Body of pancreas (tissue), 4 donors: ENCODE measurements at regions not wholly inside any gene's neighbourhood (a gene's known extent, or its start where the extent isn't known, plus 50 kb on each side); places are given as distances from the start of the nearest gene placed in this dataset.
"Not testable (repeated sequence)": the region's sequence is repeated elsewhere in the genome, so short reads cannot be mapped to it uniquely, and the experiment has no call there.

Experiments used
- ATAC-seq: fragments of 150-250 bp; one replicate; pipeline ENCODE4 v1.9.1; 2016
- DNase-seq, 4 donors: peaks; one replicate each; pipeline ENCODE4 v3.0.0-alpha.2; 2019
- H3K27ac ChIP-seq, 4 donors: fragments of 200-600 bp; sonication (generic); 1 replicate in 3 of 4; 2 replicates in 1 of 4; pipeline versions ENCODE4 v1.5.1 to v1.6.1; 2016 to 2019; ENCODE audit warnings: mild to moderate bottlenecking in 1 of 4, mixed read lengths in 1 of 4, moderate library complexity in 1 of 4
- H3K27me3 ChIP-seq, 2 donors: fragments of 200-600 bp; sonication (generic); one replicate each; pipeline ENCODE4 v1.6.0; 2016; ENCODE audit warnings: mild to moderate bottlenecking in 1 of 2
- H3K36me3 ChIP-seq, 2 donors: fragments of 200-600 bp; sonication (generic); replicated peaks in 1 of 2; 2 replicates each; pipeline ENCODE4 v1.5.1; 2016; ENCODE audit warnings: low read depth in 2 of 2; ENCODE audit not compliant: insufficient read depth in 1 of 2
- H3K4me1 ChIP-seq: fragments of 200-600 bp; sonication (generic); one replicate; pipeline ENCODE4 v1.6.0; 2016
- H3K4me3 ChIP-seq, 2 donors: fragments of 200-600 bp; sonication (generic); 1 replicate in 1 of 2; 2 replicates in 1 of 2; pipeline ENCODE4 v1.5.1; 2016 to 2019
- H3K9me3 ChIP-seq, 3 donors: fragments of 200-600 bp; sonication (generic); 1 replicate in 2 of 3; 2 replicates in 1 of 3; pipeline ENCODE4 v1.5.1; 2016
- CTCF ChIP-seq, 7 experiments: fragments of 450-650 bp in 4 of 7; fragments of 200-600 bp in 3 of 7; sonication (generic) in 3 of 7; IDR thresholded peaks; one replicate each; pipeline ENCODE4 v1.5.1; 2016 to 2019; ENCODE audit warnings: antibody characterized with exemption in 7 of 7
- POLR2A ChIP-seq, 3 donors: fragments of 450-650 bp; IDR thresholded peaks; one replicate each; pipeline ENCODE4 v1.6.1; 2016; ENCODE audit warnings: antibody characterized with exemption in 3 of 3, mild to moderate bottlenecking in 2 of 3
- WGBS, 2 donors: methylation state at CpG; one replicate each; pipeline ENCODE4 v1.1.5; 2017; 5-methylcytosine and 5-hydroxymethylcytosine counted together
- intact Hi-C: fragments of 100-400 bp; cut with DNase I; formaldehyde crosslinking; loops from one replicate; pipeline ENCODE4 v1.15.1; 2023

- Histone ChIP-seq H3K9me3 (no peaks in the 10 kb centered on the region), H3K4me3 (no peak overlapping the region), H3K4me1 (peaks cover 25% of the 10 kb centered on the region), H3K27me3 (no peaks in the 10 kb centered on the region), H3K27ac (no peak overlapping the region), H3K36me3 (no peaks in the 10 kb centered on the region)
- ATAC-seq (no peak), DNase-seq (peak in 1 of 4 donors; percentile 20)
- TF ChIP-seq POLR2A (IDR thresholded peaks at IDR 0.05), result no peak
- TF ChIP-seq CTCF (IDR thresholded peaks at IDR 0.05), result no peak
- WGBS, 2 donors, result 86 to 92% methylated on average over 6 of the region's 6 CpGs
- intact Hi-C loops, result no loop called here
Observed at GRCh38 chr5:56666901-56667300, 148.4 kb upstream of the MAP3K1 start.

GRCh38 chr5:56665117-56665516, 150.2 kb upstream of the MAP3K1 start:
- H3K9me3 ChIP-seq, intact Hi-C loops, ATAC-seq, H3K36me3 ChIP-seq, H3K4me3 ChIP-seq, DNase-seq, H3K27ac ChIP-seq, H3K27me3 ChIP-seq: not testable (repeated sequence)
- peaks cover 20% of the 10 kb centered on the region for H3K4me1 ChIP-seq
- WGBS, 2 donors, result 71 to 84% methylated on average over 3 of the region's 3 CpGs

DNA sequence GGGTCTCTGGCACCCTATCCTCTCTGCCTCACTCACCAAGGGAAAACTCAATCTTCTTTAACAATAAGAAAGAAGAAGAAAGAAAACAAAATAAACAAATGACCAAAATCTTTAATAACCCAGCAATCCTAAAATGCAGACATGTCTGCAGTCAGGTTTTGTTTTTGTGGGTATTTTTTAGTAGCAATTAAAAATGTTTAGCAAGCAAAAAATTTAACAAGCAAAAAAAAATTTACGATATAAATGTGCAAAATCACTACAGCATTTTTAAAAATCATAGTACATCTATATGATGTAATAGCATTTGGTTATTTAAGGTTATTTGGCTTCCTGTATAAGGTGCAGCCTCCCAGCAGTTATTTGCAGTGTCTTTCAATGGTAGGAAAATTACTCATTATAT, 151.3 kb upstream of the MAP3K1 start:
- 84 to 93% methylated on average over 1 of the region's 1 CpG for WGBS, 2 donors
- intact Hi-C loops, result no loop called here
- ATAC-seq (no peak), DNase-seq (no peak)
- Histone ChIP-seq H3K36me3 (no peaks in the 10 kb centered on the region), H3K4me3 (no peak overlapping the region), H3K9me3 (no peaks in the 10 kb centered on the region), H3K27me3 (no peaks in the 10 kb centered on the region), H3K4me1 (peaks cover 9% of the 10 kb centered on the region), H3K27ac (no peak overlapping the region)
- TF ChIP-seq POLR2A (IDR thresholded peaks at IDR 0.05) (no peak), CTCF (IDR thresholded peaks at IDR 0.05) (no peak)

- no peaks in the 10 kb centered on the region for H3K36me3 ChIP-seq
- no peaks in the 10 kb centered on the region for H3K9me3 ChIP-seq
- WGBS, 2 donors, result 83 to 95% methylated on average over 4 of the region's 4 CpGs
- DNase-seq (no peak), ATAC-seq (no peak)
- TF ChIP-seq POLR2A (IDR thresholded peaks at IDR 0.05) (no peak), CTCF (IDR thresholded peaks at IDR 0.05) (no peak)
- H3K4me3 ChIP-seq, result no peak overlapping the region
- peaks cover 8% of the 10 kb centered on the region for H3K4me1 ChIP-seq
- intact Hi-C loops, result no loop called here
- no peaks in the 10 kb centered on the region for H3K27me3 ChIP-seq
- peak overlapping the region in 2 of 4 donors; percentile 15 to 48 for H3K27ac ChIP-seq
Observed at GRCh38 chr5:56663523-56663922, 151.8 kb upstream of the MAP3K1 start.

GRCh38 chr5:56662893-56663292, 152.5 kb upstream of the MAP3K1 start:
- Histone ChIP-seq H3K4me1 (peaks cover 10% of the 10 kb centered on the region), H3K36me3 (no peaks in the 10 kb centered on the region), H3K4me3 (no peak overlapping the region), H3K27me3 (no peaks in the 10 kb centered on the region), H3K9me3 (no peaks in the 10 kb centered on the region), H3K27ac (peak overlapping the region in 3 of 4 donors; percentile 16 to 48 (median 34))
- DNase-seq (no peak), ATAC-seq (no peak)
- intact Hi-C loops, result no loop called here
- TF ChIP-seq POLR2A (IDR thresholded peaks at IDR 0.05) (no peak), CTCF (IDR thresholded peaks at IDR 0.05) (no peak)
- whole genome bisulfite sequencing, 2 donors, result 35 to 48% methylated on average over 3 of the region's 3 CpGs
